ENCODE measurements at regions not wholly inside any gene's neighbourhood (a gene's known extent, or its start where the extent isn't known, plus 50 kb on each side); places are given as distances from the start of the nearest gene placed in this dataset.
A peak's percentile ranks its signal among the peaks of the same experiment; 100 is the strongest.

DNA sequence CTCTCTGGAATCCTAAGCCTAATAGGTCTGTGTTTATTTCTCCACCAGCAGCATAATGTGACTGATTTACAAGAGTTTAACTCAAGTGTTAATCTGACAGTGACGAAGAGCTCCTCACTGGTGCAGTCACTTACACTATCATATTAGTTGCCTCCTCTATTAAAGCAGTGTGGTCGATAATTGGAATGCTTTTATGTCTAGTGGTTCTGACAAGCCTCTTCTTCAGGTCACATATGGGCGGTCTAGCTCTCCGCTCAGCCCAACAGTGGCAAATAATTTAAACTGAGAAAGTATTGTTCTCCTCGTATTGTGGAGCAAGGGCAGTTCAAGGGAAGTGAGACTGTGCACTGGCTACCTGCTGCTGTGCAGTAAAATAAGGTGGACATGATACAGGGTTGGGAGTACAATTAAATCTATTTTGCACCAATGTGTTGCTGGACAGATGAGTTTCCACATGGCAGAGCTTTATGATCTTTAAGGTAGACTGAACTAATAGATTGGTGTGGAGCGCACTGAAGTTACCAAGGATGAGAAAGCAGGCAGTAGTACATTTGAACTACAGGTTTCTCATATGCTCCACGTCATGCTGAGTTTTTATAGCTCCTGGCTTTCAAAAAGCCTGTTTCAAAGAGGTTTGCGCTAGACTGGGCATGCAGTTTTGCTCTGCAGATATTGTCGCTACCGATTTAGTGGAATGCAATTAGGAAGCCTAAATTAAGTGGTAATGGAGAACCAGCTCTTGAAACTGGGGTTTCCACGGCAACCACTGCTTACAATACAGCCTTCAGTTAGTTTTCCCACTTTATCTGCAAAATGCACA is 151.7 kb upstream of the POU3F3 start:
- peak; percentile 51 for DNase-seq (ENCODE audit: extremely low spot score)
- ChIA-PET CTCF (interaction anchor here (1.3 kb wide), 1 partner anchor 147 kb away, joined by 5 read pairs; no protein-coding TSS in a partner anchor), POLR2A (no interaction called here)
- TF ChIP-seq FOXM1 (IDR thresholded peaks at IDR 0.05; ENCODE audit: borderline replicate concordance), result no peak
- TF ChIP-seq CTBP1 (IDR thresholded peaks at IDR 0.05; ENCODE audit: borderline replicate concordance), result peak; percentile 68; the same call in 1 of the 2 replicates
- TF ChIP-seq, protein P1, sequence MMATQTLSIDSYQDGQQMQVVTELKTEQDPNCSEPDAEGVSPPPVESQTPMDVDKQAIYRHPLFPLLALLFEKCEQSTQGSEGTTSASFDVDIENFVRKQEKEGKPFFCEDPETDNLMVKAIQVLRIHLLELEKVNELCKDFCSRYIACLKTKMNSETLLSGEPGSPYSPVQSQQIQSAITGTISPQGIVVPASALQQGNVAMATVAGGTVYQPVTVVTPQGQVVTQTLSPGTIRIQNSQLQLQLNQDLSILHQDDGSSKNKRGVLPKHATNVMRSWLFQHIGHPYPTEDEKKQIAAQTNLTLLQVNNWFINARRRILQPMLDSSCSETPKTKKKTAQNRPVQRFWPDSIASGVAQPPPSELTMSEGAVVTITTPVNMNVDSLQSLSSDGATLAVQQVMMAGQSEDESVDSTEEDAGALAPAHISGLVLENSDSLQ (IDR thresholded peaks at IDR 0.05), result peak; percentile 86

DNA sequence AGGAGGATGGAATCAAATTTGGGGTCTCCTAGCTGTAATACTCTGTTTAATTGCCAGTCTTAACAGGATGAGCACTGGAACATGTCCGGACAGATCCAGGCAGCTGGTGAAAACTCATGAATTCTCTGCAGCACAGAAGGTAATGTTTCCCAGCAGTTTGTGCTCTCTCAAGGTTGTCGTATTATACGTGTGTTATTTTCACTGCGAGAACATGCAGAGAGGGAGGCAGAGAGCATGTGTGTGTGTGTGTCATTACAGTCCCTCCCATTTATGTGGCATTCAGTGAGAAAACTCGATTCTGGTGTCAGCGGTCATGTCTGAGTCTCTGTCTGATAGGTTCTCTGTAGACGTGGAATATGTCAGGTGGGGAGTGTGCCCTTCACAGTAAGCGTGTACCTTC is 150.2 kb upstream of the POU3F3 start:
- ChIA-PET POLR2A (no interaction called here), CTCF (interaction anchor here (0.7 kb wide), 1 partner anchor 870 kb away, joined by 3 read pairs; no protein-coding TSS in a partner anchor)
- no peak for DNase-seq (ENCODE audit: extremely low spot score)
- no peak for TF ChIP-seq ELF4 (IDR thresholded peaks at IDR 0.05)
- TF ChIP-seq HDGF (IDR thresholded peaks at IDR 0.05; ENCODE audit: borderline replicate concordance), result 0 out of 2 replicates have a peak, but pooled peaks have one; percentile 12

GRCh38 chr2:104704496-104705245 is 149.2 kb upstream of the POU3F3 start:
- TF ChIP-seq ZNF384 (IDR thresholded peaks at IDR 0.05) (no peak), FOXK2 (IDR thresholded peaks at IDR 0.05) (no peak), NFRKB (IDR thresholded peaks at IDR 0.05) (no peak), SUZ12 (IDR thresholded peaks at IDR 0.05) (no peak), ARNT (IDR thresholded peaks at IDR 0.05) (no peak), TARDBP (IDR thresholded peaks at IDR 0.05) (no peak), CTBP1 (IDR thresholded peaks at IDR 0.05; ENCODE audit: borderline replicate concordance) (no peak), L3MBTL2 (conservative IDR thresholded peaks at IDR 0.05) (no peak), HDGF (IDR thresholded peaks at IDR 0.05; ENCODE audit: borderline replicate concordance) (no peak), SP1 (IDR thresholded peaks at IDR 0.05) (no peak), LEF1 (IDR thresholded peaks at IDR 0.05; ENCODE audit: borderline replicate concordance) (no peak), ELF4 (IDR thresholded peaks at IDR 0.05) (no peak), FOXM1 (IDR thresholded peaks at IDR 0.05; ENCODE audit: borderline replicate concordance) (no peak), FOXA1 (IDR thresholded peaks at IDR 0.05) (no peak), BHLHE40 (IDR thresholded peaks at IDR 0.05; ENCODE audit: borderline replicate concordance) (no peak)
- TF ChIP-seq, protein P1 (IDR thresholded peaks at IDR 0.05), result no peak
- POLR2A ChIA-PET, result no interaction called here
- CTCF ChIA-PET, result no interaction called here
- DNase-seq (ENCODE audit: extremely low spot score), result no peak

DNA sequence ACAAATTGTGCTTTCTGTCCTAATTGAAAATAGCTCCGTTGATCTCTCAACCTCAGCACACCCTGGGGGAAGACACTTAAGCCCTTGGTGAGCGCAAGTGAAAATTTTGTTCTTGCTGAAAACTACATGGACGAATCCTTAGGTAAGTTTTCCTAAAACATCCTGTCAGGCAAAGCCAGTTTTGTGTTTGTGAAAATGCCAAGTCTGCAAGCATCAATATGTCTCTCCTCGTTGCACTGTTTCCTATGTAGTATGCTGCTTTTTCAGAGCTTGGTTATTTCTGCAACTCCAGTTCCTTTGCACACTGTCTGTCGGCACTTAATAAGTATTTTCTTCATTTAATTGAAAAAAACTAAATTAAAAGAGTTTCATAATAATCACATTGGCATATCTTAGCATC is 146.9 kb upstream of the POU3F3 start:
- ChIA-PET POLR2A (no interaction called here), CTCF (no interaction called here)
- no peak for DNase-seq (ENCODE audit: extremely low spot score)
- TF ChIP-seq ARNT (IDR thresholded peaks at IDR 0.05), result no peak
- TF ChIP-seq L3MBTL2 (conservative IDR thresholded peaks at IDR 0.05), result no peak
- no peak for TF ChIP-seq FOXM1 (IDR thresholded peaks at IDR 0.05; ENCODE audit: borderline replicate concordance)
- TF ChIP-seq NFRKB (IDR thresholded peaks at IDR 0.05), result no peak
- no peak for TF ChIP-seq TARDBP (IDR thresholded peaks at IDR 0.05)
- no peak for TF ChIP-seq FOXA1 (IDR thresholded peaks at IDR 0.05)
- no peak for TF ChIP-seq ELF4 (IDR thresholded peaks at IDR 0.05)
- no peak for TF ChIP-seq ZNF384 (IDR thresholded peaks at IDR 0.05)
- no peak for TF ChIP-seq CTBP1 (IDR thresholded peaks at IDR 0.05; ENCODE audit: borderline replicate concordance)

DNA sequence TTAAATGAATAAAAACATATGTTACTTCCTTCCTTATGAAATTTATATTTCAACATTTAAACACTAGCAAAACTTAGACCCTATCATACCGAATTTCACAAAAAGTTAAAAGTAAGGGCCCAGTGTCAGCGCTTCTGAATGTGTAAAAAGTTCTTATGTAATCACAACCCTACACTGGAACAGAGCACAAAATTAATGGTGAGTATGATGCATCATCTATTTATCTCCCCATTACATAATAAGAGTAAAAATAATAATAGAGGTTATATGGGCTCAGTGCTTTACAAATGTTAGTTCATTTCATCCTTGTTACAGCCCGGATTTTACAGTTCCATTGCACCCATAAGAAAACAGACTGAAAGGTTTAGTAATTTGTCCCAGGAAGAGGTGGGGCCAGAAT is 144.9 kb upstream of the POU3F3 start:
- no peak for DNase-seq (ENCODE audit: extremely low spot score)
- POLR2A ChIA-PET, result no interaction called here
- no peak for TF ChIP-seq LEF1 (IDR thresholded peaks at IDR 0.05; ENCODE audit: borderline replicate concordance)
- no peak for TF ChIP-seq CTBP1 (IDR thresholded peaks at IDR 0.05; ENCODE audit: borderline replicate concordance)
- TF ChIP-seq, protein P1 (IDR thresholded peaks at IDR 0.05), result no peak
- no peak for TF ChIP-seq SUZ12 (IDR thresholded peaks at IDR 0.05)
- no peak for TF ChIP-seq TARDBP (IDR thresholded peaks at IDR 0.05)
- TF ChIP-seq NFRKB (IDR thresholded peaks at IDR 0.05), result no peak
- no peak for TF ChIP-seq L3MBTL2 (conservative IDR thresholded peaks at IDR 0.05)
- no peak for TF ChIP-seq ELF4 (IDR thresholded peaks at IDR 0.05)
- TF ChIP-seq ZNF384 (IDR thresholded peaks at IDR 0.05), result no peak
- no peak for TF ChIP-seq FOXA1 (IDR thresholded peaks at IDR 0.05)
- no peak for TF ChIP-seq FOXM1 (IDR thresholded peaks at IDR 0.05; ENCODE audit: borderline replicate concordance)
- TF ChIP-seq ARNT (IDR thresholded peaks at IDR 0.05), result no peak
- TF ChIP-seq HDGF (IDR thresholded peaks at IDR 0.05; ENCODE audit: borderline replicate concordance), result no peak
- TF ChIP-seq SP1 (IDR thresholded peaks at IDR 0.05), result no peak
- no peak for TF ChIP-seq FOXK2 (IDR thresholded peaks at IDR 0.05)
- TF ChIP-seq BHLHE40 (IDR thresholded peaks at IDR 0.05; ENCODE audit: borderline replicate concordance), result no peak
- CTCF ChIA-PET, result interaction anchor here (0.6 to 0.7 kb wide), 2 partner anchors 18 to 50 kb away, joined by 3 read pairs; no protein-coding TSS in a partner anchor

DNA sequence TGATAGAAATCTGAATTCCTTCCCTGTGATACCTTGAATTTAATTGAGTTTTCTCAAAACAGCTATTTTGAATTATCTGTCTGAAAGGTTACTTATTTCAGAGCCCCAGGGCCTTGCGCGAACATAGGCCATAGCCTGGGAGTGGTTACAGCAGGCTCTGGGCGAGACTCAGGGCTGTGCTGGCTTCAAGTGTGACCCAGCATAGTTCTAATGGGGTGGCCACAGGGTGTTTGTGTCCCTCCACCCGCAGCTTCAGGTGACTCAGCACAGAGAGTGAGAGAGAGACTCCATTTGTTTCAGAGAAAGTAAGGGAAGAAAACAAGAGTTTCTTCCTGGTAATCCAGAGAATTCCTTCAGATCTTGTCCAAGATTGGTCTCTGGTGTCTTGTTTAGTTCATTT is 137.9 kb upstream of the POU3F3 start:
- CTCF ChIA-PET, result no interaction called here
- no peak for DNase-seq (ENCODE audit: extremely low spot score)
- POLR2A ChIA-PET, result interaction anchor here (0.9 kb wide), 1 partner anchor 13 kb away, joined by 3 read pairs; no protein-coding TSS in a partner anchor
- TF ChIP-seq SP1 (IDR thresholded peaks at IDR 0.05) (no peak), ELF4 (IDR thresholded peaks at IDR 0.05) (no peak), ZNF384 (IDR thresholded peaks at IDR 0.05) (no peak), BHLHE40 (IDR thresholded peaks at IDR 0.05; ENCODE audit: borderline replicate concordance) (no peak), HDGF (IDR thresholded peaks at IDR 0.05; ENCODE audit: borderline replicate concordance) (no peak), SUZ12 (IDR thresholded peaks at IDR 0.05) (no peak)
- TF ChIP-seq, protein P1 (IDR thresholded peaks at IDR 0.05), result no peak
